H9 (cell line): ENCODE measurements at regions not wholly inside any gene's neighbourhood (a gene's known extent, or its start where the extent isn't known, plus 50 kb on each side); places are given as distances from the start of the nearest gene placed in this dataset.

Source experiments
- DNase-seq: peaks from one replicate; pipeline ENCODE4 v3.0.0-alpha.2; 2017
- H2AFZ ChIP-seq: one replicate; pipeline ENCODE4 v1.6.1; 2013; ENCODE audit warnings: mild to moderate bottlenecking, low read length, control low read depth, moderate library complexity
- H2AK5ac ChIP-seq: 2 replicates; pipeline ENCODE4 v1.6.1; 2013; ENCODE audit warnings: low read length, control low read depth, mixed read lengths; ENCODE audit not compliant: insufficient read length
- H2BK120ac ChIP-seq: one replicate; pipeline ENCODE4 v1.6.1; 2013; ENCODE audit warnings: low read depth, mild to moderate bottlenecking, low read length, control low read depth, inconsistent platforms; ENCODE audit not compliant: poor library complexity, severe bottlenecking
- H2BK12ac ChIP-seq: 2 replicates; pipeline ENCODE4 v1.6.1; 2013; ENCODE audit warnings: low read length, control low read depth, mixed read lengths, low read depth; ENCODE audit not compliant: insufficient read length
- H2BK15ac ChIP-seq: 2 replicates; pipeline ENCODE4 v1.6.1; 2013; ENCODE audit warnings: low read depth, low read length, control low read depth
- H2BK20ac ChIP-seq: one replicate; pipeline ENCODE4 v1.6.1; 2013; ENCODE audit warnings: low read depth, mild to moderate bottlenecking, low read length, control low read depth, inconsistent platforms; ENCODE audit not compliant: poor library complexity, severe bottlenecking
- H2BK5ac ChIP-seq: 2 replicates; pipeline ENCODE4 v1.6.1; 2013; ENCODE audit warnings: low read length, control low read depth, mixed read lengths; ENCODE audit not compliant: insufficient read length
- H3K14ac ChIP-seq: 2 replicates; pipeline ENCODE4 v1.6.1; 2013; ENCODE audit warnings: low read length, control low read depth; ENCODE audit not compliant: insufficient read depth
- H3K18ac ChIP-seq: 2 replicates; pipeline ENCODE4 v1.6.1; 2013; ENCODE audit warnings: low read depth, mild to moderate bottlenecking, mixed read lengths, low read length, control low read depth; ENCODE audit not compliant: insufficient read length
- H3K23ac ChIP-seq: 2 replicates; pipeline ENCODE4 v1.6.1; 2013; ENCODE audit warnings: low read length, control low read depth, mixed read lengths, low read depth; ENCODE audit not compliant: insufficient read length
- H3K23me2 ChIP-seq: 2 replicates; pipeline ENCODE4 v1.6.1; 2013; ENCODE audit warnings: low read depth, mild to moderate bottlenecking, mixed read lengths, low read length, control low read depth; ENCODE audit not compliant: insufficient read length, poor library complexity, severe bottlenecking
- H3K27ac ChIP-seq: 2 replicates; pipeline ENCODE4 v1.5.1; 2013; ENCODE audit warnings: low read length, control low read depth, mixed read lengths, low read depth; ENCODE audit not compliant: insufficient read length
- H3K27me3 ChIP-seq: 2 replicates; pipeline ENCODE4 v1.6.1; 2013; ENCODE audit warnings: low read length, control low read depth, inconsistent platforms; ENCODE audit not compliant: insufficient read depth
- H3K4ac ChIP-seq: 2 replicates; pipeline ENCODE4 v1.6.1; 2013; ENCODE audit warnings: low read depth, mild to moderate bottlenecking, control low read depth, inconsistent platforms, low read length, moderate library complexity
- H3K4me1 ChIP-seq: 2 replicates; pipeline ENCODE4 v1.6.1; 2013; ENCODE audit warnings: low read length, control low read depth, inconsistent platforms; ENCODE audit not compliant: insufficient read depth
- H3K4me2 ChIP-seq: 2 replicates; pipeline ENCODE4 v1.6.1; 2013; ENCODE audit warnings: low read length, control low read depth, mixed read lengths; ENCODE audit not compliant: insufficient read length, insufficient read depth
- H3K56ac ChIP-seq: 2 replicates; pipeline ENCODE4 v1.6.1; 2013; ENCODE audit warnings: low read depth, mild to moderate bottlenecking, mixed read lengths, low read length, control low read depth; ENCODE audit not compliant: insufficient read length
- H3K79me1 ChIP-seq: 2 replicates; pipeline ENCODE4 v1.6.1; 2013; ENCODE audit warnings: low read depth, mild to moderate bottlenecking, moderate library complexity, low read length, control low read depth, inconsistent platforms; ENCODE audit not compliant: insufficient read depth, poor library complexity, severe bottlenecking
- H3K79me2 ChIP-seq: 2 replicates; pipeline ENCODE4 v1.6.1; 2013; ENCODE audit warnings: low read length, control low read depth, inconsistent platforms; ENCODE audit not compliant: insufficient read depth
- H3K9ac ChIP-seq: 2 replicates; pipeline ENCODE4 v1.6.1; 2013; ENCODE audit warnings: low read length, control low read depth, mixed read lengths; ENCODE audit not compliant: insufficient read length; ENCODE audit errors: extremely low read depth
- H3K9me3 ChIP-seq: one replicate; pipeline ENCODE4 v1.6.1; 2013; ENCODE audit warnings: low read depth, low read length, inconsistent platforms; ENCODE audit not compliant: control insufficient read depth
- H3T11ph ChIP-seq: one replicate; pipeline ENCODE4 v1.6.1; 2013; ENCODE audit warnings: mild to moderate bottlenecking, low read length, control low read depth, inconsistent platforms
- H4K20me1 ChIP-seq: one replicate; pipeline ENCODE4 v1.6.1; 2013; ENCODE audit not compliant: control insufficient read depth, insufficient read length, insufficient read depth
- H4K5ac ChIP-seq: 2 replicates; pipeline ENCODE4 v1.6.1; 2013; ENCODE audit warnings: low read depth, mild to moderate bottlenecking, mixed read lengths, low read length, control low read depth; ENCODE audit not compliant: insufficient read length
- H4K8ac ChIP-seq: replicated peaks from 2 replicates; pipeline ENCODE4 v1.6.1; 2013; ENCODE audit warnings: low read length, control low read depth, mixed read lengths, low read depth; ENCODE audit not compliant: insufficient read length
- H4K91ac ChIP-seq: 2 replicates; pipeline ENCODE4 v1.6.1; 2013; ENCODE audit warnings: low read depth, mild to moderate bottlenecking, moderate library complexity, mixed read lengths, low read length, control low read depth; ENCODE audit not compliant: insufficient read length
- H3K27ac Mint-ChIP-seq, 3 experiments: 2 replicates in 2 of 3; 3 replicates in 1 of 3; pipeline ENCODE4 v1.8.0; 2020 to 2021; ENCODE audit warnings: mixed read lengths in 3 of 3, mild to moderate bottlenecking in 1 of 3, moderate library complexity in 1 of 3
- H3K27me3 Mint-ChIP-seq: 2 replicates; pipeline ENCODE4 v1.8.0; 2021; ENCODE audit warnings: low read depth, mild to moderate bottlenecking, moderate library complexity, mixed read lengths
- H3K36me3 Mint-ChIP-seq, 3 experiments: 2 replicates in 2 of 3; 3 replicates in 1 of 3; pipeline ENCODE4 v1.8.0; 2020 to 2021; ENCODE audit warnings: low read depth in 3 of 3, mixed read lengths in 3 of 3; ENCODE audit not compliant: insufficient read depth in 1 of 3
- H3K4me1 Mint-ChIP-seq, 2 experiments: 2 replicates each; pipeline ENCODE4 v1.8.0; 2020; ENCODE audit warnings: mixed read lengths in 2 of 2
- H3K4me3 Mint-ChIP-seq, 2 experiments: 2 replicates in 1 of 2; 3 replicates in 1 of 2; pipeline ENCODE4 v1.8.0; 2020 to 2021; ENCODE audit warnings: mild to moderate bottlenecking in 2 of 2, mixed read lengths in 2 of 2, moderate library complexity in 1 of 2
- H3K9me3 Mint-ChIP-seq, 2 experiments: 2 replicates in 1 of 2; 3 replicates in 1 of 2; pipeline ENCODE4 v1.8.0; 2020; ENCODE audit warnings: mild to moderate bottlenecking in 2 of 2, mixed read lengths in 2 of 2, moderate library complexity in 1 of 2
- WGBS: extraction: QIAGEN DNeasy Blood & Tissue Kit; methylation state at CpG from one replicate; pipeline ENCODE4 v1.1.7; 2013; ENCODE audit warnings: missing lambda C conversion rate, low lambda C conversion rate, mixed read lengths; ENCODE audit not compliant: insufficient read length; ENCODE audit errors: extremely low coverage; 5-methylcytosine and 5-hydroxymethylcytosine counted together
- TF ChIP-seq, protein P1 (sequence below): fragments of 200-600 bp; sonication (generic); conservative IDR thresholded peaks from 3 replicates; pipeline ENCODE4 v1.8.0; 2021; ENCODE audit warnings: antibody characterized with exemption, mild to moderate bottlenecking

DNA sequence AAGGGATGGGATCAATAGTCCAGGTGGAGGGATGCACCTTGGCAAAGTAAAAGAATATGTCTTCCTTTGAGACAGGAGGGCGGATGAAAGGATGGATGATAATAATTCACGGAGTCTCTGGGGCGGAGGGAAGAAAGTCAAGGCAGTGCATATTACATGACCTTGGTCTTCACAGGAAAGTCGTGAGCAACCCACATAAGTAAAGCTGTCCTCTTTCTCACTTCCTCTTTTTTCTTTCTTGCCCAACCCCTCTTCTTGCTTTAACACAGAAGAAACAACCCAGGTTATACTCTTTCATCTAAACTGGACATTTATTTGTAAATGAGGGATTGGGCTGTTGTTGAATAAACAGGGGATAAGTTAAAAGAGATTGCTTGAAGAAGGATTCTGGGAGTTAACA lies 168.7 kb upstream of the SKOR2 start:
- H4K20me1 ChIP-seq: no peaks in the 10 kb centered on the region
- Mint-ChIP-seq H3K4me3 (no peak overlapping the region), H3K9me3 (no peaks in the 10 kb centered on the region; a peak in 1 of 5 replicates), H3K36me3 (no peaks in the 10 kb centered on the region), H3K27ac (no peak overlapping the region), H3K27me3 (peaks cover 87% of the 10 kb centered on the region), H3K4me1 (peaks cover 38 to 50% of the 10 kb centered on the region in 2 experiments)
- H2BK12ac ChIP-seq: no peak overlapping the region
- no peak overlapping the region for H3K4me2 ChIP-seq
- no peak overlapping the region for H2AFZ ChIP-seq
- no peak overlapping the region for H3K56ac ChIP-seq
- no peak overlapping the region for H3K14ac ChIP-seq
- no peaks in the 10 kb centered on the region for H3K9me3 ChIP-seq
- peaks cover 31% of the 10 kb centered on the region; the same call in 1 of the 2 replicates for H3K27me3 ChIP-seq
- no peak overlapping the region for H3K4ac ChIP-seq
- H4K8ac ChIP-seq: no peak overlapping the region
- H3K4me1 ChIP-seq: 0 out of 2 replicates have a peak, but pooled peaks cover 6% of the 10 kb centered on the region
- H3K18ac ChIP-seq: no peak overlapping the region
- H3K23me2 ChIP-seq: no peaks in the 10 kb centered on the region
- DNase-seq: no peak
- no peak overlapping the region for H2BK120ac ChIP-seq
- no CpG with 5 or more reads among the region's 4 CpGs for WGBS
- TF ChIP-seq, protein P1, sequence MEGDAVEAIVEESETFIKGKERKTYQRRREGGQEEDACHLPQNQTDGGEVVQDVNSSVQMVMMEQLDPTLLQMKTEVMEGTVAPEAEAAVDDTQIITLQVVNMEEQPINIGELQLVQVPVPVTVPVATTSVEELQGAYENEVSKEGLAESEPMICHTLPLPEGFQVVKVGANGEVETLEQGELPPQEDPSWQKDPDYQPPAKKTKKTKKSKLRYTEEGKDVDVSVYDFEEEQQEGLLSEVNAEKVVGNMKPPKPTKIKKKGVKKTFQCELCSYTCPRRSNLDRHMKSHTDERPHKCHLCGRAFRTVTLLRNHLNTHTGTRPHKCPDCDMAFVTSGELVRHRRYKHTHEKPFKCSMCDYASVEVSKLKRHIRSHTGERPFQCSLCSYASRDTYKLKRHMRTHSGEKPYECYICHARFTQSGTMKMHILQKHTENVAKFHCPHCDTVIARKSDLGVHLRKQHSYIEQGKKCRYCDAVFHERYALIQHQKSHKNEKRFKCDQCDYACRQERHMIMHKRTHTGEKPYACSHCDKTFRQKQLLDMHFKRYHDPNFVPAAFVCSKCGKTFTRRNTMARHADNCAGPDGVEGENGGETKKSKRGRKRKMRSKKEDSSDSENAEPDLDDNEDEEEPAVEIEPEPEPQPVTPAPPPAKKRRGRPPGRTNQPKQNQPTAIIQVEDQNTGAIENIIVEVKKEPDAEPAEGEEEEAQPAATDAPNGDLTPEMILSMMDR: no peak
- no peaks in the 10 kb centered on the region for H3K79me1 ChIP-seq
- H3K9ac ChIP-seq: no peak overlapping the region
- no peak overlapping the region for H2AK5ac ChIP-seq
- H3K27ac ChIP-seq: no peak overlapping the region
- no peak overlapping the region for H3K23ac ChIP-seq
- no peak overlapping the region for H2BK5ac ChIP-seq
- no peaks in the 10 kb centered on the region for H3K79me2 ChIP-seq
- no peak overlapping the region for H4K91ac ChIP-seq
- no peak overlapping the region for H3T11ph ChIP-seq
- no peak overlapping the region for H2BK20ac ChIP-seq
- H4K5ac ChIP-seq: no peak overlapping the region
- no peak overlapping the region for H2BK15ac ChIP-seq
